Lung (tissue), 11 donors: ENCODE measurements at regions not wholly inside any gene's neighbourhood (a gene's known extent, or its start where the extent isn't known, plus 50 kb on each side); places are given as distances from the start of the nearest gene placed in this dataset.

Experiments used
- ATAC-seq: fragments of 200-7000 bp; cut with Tn5 transposase; one replicate; pipeline ENCODE4 v1.9.1; 2020; ENCODE audit warnings: moderate number of reproducible peaks; ENCODE audit not compliant: insufficient read depth, low FRiP score
- DNase-seq, 3 donors: peaks; one replicate each; pipeline ENCODE4 v3.0.0-alpha.2; 2013 to 2017
- H3K27ac ChIP-seq, 2 donors: one replicate each; pipeline ENCODE4 v1.5.1; 2013; ENCODE audit warnings: mild to moderate bottlenecking in 2 of 2, moderate library complexity in 2 of 2, control low read depth in 1 of 2, inconsistent platforms in 1 of 2, low read depth in 1 of 2, low read length in 1 of 2
- H3K27me3 ChIP-seq, 3 donors: one replicate each; pipeline ENCODE4 v1.5.1; 2013; ENCODE audit warnings: low read length in 2 of 3; ENCODE audit not compliant: control insufficient read depth in 3 of 3, insufficient read depth in 3 of 3
- H3K36me3 ChIP-seq, 4 donors: one replicate each; pipeline ENCODE4 v1.5.1; 2013; ENCODE audit warnings: low read length in 4 of 4, mild to moderate bottlenecking in 1 of 4, moderate library complexity in 1 of 4; ENCODE audit not compliant: control insufficient read depth in 4 of 4, insufficient read depth in 4 of 4
- H3K4me1 ChIP-seq, 5 donors: one replicate each; pipeline ENCODE4 v1.5.1; 2013; ENCODE audit warnings: low read length in 5 of 5, mild to moderate bottlenecking in 2 of 5, moderate library complexity in 1 of 5; ENCODE audit not compliant: control insufficient read depth in 5 of 5, insufficient read depth in 5 of 5
- H3K4me3 ChIP-seq: one replicate; pipeline ENCODE4 v1.5.1; 2013; ENCODE audit warnings: mild to moderate bottlenecking, control low read depth, moderate library complexity
- H3K9ac ChIP-seq, 2 donors: one replicate each; pipeline ENCODE4 v1.5.1; 2013; ENCODE audit warnings: low read length in 2 of 2, control low read depth in 1 of 2; ENCODE audit not compliant: insufficient read depth in 1 of 2
- H3K9me3 ChIP-seq, 4 donors: one replicate each; pipeline ENCODE4 v1.5.1; 2013; ENCODE audit warnings: low read length in 3 of 4, mild to moderate bottlenecking in 1 of 4, moderate library complexity in 1 of 4; ENCODE audit not compliant: control insufficient read depth in 4 of 4, insufficient read depth in 3 of 4
- WGBS, 2 donors: extraction: QIAGEN DNeasy Blood & Tissue Kit; methylation state at CpG; one replicate each; pipeline ENCODE4 v1.1.7; 2013; 5-methylcytosine and 5-hydroxymethylcytosine counted together
- TF ChIP-seq, protein P1 (sequence below): IDR thresholded peaks from 2 replicates; pipeline ENCODE4 v1.5.1; 2012; ENCODE audit warnings: mild to moderate bottlenecking; ENCODE audit errors: control extremely low read depth, extremely low read depth
- donor health status: control.
- donor health status: control.
- donor health status: Bipolar disorder and iron deficiency.
- donor health status: healthy.
- donor health status: DM: yes; HTN: yes; CAD: no.

- ATAC-seq: no peak
- Histone ChIP-seq H3K4me3 (no peak overlapping the region), H3K27me3 (no peaks in the 10 kb centered on the region), H3K9ac (peak overlapping the region in 1 of 2 donors; percentile 6), H3K36me3 (peaks cover 0 to 4% (median 0%) of the 10 kb centered on the region in 4 donors), H3K4me1 (peaks cover 15 to 87% (median 69%) of the 10 kb centered on the region in 5 donors), H3K27ac (peak overlapping the region; percentile 47 to 71), H3K9me3 (no peaks in the 10 kb centered on the region)
- TF ChIP-seq, protein P1, sequence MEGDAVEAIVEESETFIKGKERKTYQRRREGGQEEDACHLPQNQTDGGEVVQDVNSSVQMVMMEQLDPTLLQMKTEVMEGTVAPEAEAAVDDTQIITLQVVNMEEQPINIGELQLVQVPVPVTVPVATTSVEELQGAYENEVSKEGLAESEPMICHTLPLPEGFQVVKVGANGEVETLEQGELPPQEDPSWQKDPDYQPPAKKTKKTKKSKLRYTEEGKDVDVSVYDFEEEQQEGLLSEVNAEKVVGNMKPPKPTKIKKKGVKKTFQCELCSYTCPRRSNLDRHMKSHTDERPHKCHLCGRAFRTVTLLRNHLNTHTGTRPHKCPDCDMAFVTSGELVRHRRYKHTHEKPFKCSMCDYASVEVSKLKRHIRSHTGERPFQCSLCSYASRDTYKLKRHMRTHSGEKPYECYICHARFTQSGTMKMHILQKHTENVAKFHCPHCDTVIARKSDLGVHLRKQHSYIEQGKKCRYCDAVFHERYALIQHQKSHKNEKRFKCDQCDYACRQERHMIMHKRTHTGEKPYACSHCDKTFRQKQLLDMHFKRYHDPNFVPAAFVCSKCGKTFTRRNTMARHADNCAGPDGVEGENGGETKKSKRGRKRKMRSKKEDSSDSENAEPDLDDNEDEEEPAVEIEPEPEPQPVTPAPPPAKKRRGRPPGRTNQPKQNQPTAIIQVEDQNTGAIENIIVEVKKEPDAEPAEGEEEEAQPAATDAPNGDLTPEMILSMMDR: no peak
- no peak for DNase-seq
- WGBS, 2 donors: 18 to 26% methylated on average over 6 of the region's 6 CpGs
Observed at GRCh38 chr5:124658867-124659557, 87.4 kb downstream of the ZNF608 start.

DNA sequence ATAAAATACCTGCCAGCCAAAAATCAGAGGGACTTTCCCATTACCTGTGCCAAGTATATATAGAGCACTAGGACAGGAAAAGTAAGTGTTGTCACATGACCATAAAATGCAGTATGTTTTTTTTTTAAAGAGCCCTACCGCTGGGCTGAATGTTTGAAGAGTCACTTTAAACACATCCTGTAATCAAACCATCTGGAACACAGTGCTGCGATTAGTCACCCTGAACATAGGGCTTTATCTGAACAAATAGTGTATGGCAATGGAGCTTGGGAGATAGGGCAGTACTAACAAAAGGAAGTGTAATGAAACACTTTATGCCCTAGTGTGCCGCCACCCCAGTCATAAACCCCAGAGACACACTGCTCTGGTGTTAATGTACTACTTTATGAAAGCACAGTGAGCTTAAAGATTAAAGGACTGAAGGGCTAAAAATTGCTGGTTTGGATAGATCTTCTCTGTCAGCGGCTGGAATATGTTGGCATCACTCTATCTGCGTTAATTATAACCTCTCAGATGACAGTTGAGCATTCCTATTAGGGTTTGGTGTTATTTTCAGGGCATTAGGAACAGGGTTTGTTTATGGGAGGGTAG lies 90.4 kb downstream of the ZNF608 start:
- 27 to 39% methylated on average over 5 of the region's 5 CpGs for WGBS, 2 donors
- peaks cover 12 to 84% (median 53%) of the 10 kb centered on the region in 5 donors for H3K4me1 ChIP-seq
- H3K4me3 ChIP-seq: no peak overlapping the region
- peaks cover 0 to 4% (median 0%) of the 10 kb centered on the region in 4 donors for H3K36me3 ChIP-seq
- TF ChIP-seq, protein P1: no peak
- no peaks in the 10 kb centered on the region for H3K9me3 ChIP-seq
- H3K27ac ChIP-seq: peak overlapping the region; percentile 15 to 80
- peak; percentile 49 to 86 (median 86) for DNase-seq
- H3K9ac ChIP-seq: peak overlapping the region in 1 of 2 donors; percentile 73
- no peaks in the 10 kb centered on the region for H3K27me3 ChIP-seq
- ATAC-seq: peak; percentile 61

GRCh38 chr5:124655251-124655917 lies 91.1 kb downstream of the ZNF608 start:
- ATAC-seq (no peak), DNase-seq (peak in 1 of 3 donors; percentile 64)
- H3K27ac ChIP-seq: peak overlapping the region in 1 of 2 donors; percentile 80

More at GRCh38 chr5:124655251-124655917, 91.1 kb downstream of the ZNF608 start:
- Histone ChIP-seq H3K4me1 (peaks cover 9 to 84% (median 51%) of the 10 kb centered on the region in 5 donors), H3K27me3 (no peaks in the 10 kb centered on the region), H3K36me3 (peaks cover 0 to 2% (median 0%) of the 10 kb centered on the region in 4 donors), H3K4me3 (no peak overlapping the region), H3K9ac (peak overlapping the region in 1 of 2 donors; percentile 19), H3K9me3 (no peaks in the 10 kb centered on the region)
- TF ChIP-seq, protein P1: no peak
- WGBS, 2 donors: 39 to 63% methylated on average over 8 of the region's 8 CpGs
